OCI-LY1 (cell line): ENCODE measurements at regions not wholly inside any gene's neighbourhood (a gene's known extent, or its start where the extent isn't known, plus 50 kb on each side); places are given as distances from the start of the nearest gene placed in this dataset.

Experiments used
- EZH2 ChIP-seq: fragments of 200-600 bp; sonication (generic), shearing (Covaris generic); IDR thresholded peaks from 2 replicates; pipeline ENCODE4 v1.8.0; 2017; ENCODE audit warnings: borderline replicate concordance, mixed run types, mild to moderate bottlenecking, antibody characterized with exemption, low read length, moderate library complexity, mixed read lengths
- TF ChIP-seq, protein P1 (sequence below): fragments of 200-600 bp; sonication (generic), shearing (Covaris generic); IDR thresholded peaks from 2 replicates; pipeline ENCODE4 v1.5.1; 2017; ENCODE audit warnings: mild to moderate bottlenecking, antibody characterized with exemption, low read length, moderate library complexity, mixed read lengths

DNA sequence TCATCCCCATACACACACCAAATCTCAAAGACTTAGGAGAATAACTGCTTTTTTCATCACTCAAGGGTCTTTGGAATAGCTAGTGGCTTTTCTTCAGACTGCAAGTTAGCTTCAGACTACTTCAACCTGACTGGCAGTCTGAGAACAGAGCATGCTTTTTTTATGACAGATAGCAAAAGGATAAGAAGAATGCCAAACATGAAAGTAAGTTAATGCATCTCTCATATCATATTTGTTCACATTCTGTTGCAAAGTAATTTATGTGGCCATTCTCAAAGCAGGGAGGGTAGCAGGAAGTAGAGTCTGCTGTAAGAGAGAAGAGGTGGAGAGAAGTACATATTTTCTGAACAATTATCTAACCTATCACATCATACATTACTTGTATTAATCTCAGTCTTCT, 544.4 kb downstream of the ZPLD1 start:
- no peak for TF ChIP-seq EZH2
- TF ChIP-seq, protein P1, sequence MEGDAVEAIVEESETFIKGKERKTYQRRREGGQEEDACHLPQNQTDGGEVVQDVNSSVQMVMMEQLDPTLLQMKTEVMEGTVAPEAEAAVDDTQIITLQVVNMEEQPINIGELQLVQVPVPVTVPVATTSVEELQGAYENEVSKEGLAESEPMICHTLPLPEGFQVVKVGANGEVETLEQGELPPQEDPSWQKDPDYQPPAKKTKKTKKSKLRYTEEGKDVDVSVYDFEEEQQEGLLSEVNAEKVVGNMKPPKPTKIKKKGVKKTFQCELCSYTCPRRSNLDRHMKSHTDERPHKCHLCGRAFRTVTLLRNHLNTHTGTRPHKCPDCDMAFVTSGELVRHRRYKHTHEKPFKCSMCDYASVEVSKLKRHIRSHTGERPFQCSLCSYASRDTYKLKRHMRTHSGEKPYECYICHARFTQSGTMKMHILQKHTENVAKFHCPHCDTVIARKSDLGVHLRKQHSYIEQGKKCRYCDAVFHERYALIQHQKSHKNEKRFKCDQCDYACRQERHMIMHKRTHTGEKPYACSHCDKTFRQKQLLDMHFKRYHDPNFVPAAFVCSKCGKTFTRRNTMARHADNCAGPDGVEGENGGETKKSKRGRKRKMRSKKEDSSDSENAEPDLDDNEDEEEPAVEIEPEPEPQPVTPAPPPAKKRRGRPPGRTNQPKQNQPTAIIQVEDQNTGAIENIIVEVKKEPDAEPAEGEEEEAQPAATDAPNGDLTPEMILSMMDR: no peak
